ENCODE measurements at regions not wholly inside any gene's neighbourhood (a gene's known extent, or its start where the extent isn't known, plus 50 kb on each side); places are given as distances from the start of the nearest gene placed in this dataset.

DNA sequence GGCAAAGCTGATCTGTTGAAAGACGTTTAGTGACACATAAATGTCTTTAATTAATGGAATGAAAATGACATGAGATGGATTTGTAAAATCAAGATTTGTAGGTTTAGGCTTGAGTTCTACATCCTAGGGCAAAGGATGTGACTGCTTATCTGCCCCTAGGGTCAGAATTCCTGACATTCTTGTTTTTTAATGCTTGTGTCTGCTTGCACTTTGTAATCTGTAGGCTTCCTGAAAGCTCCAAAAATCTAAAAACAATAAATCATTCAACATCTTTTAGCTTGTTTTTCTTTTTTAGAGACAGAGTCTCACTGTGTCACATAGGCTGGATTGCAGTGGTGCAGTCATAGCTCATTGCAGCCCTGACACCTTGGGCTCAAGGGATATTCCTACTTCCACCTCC lies 107.9 kb upstream of the MLIP start:
- TF ChIP-seq POLR2AphosphoS5 (IDR thresholded peaks at IDR 0.05; ENCODE audit: low read depth, low read length), result no peak
- TF ChIP-seq, protein P1, sequence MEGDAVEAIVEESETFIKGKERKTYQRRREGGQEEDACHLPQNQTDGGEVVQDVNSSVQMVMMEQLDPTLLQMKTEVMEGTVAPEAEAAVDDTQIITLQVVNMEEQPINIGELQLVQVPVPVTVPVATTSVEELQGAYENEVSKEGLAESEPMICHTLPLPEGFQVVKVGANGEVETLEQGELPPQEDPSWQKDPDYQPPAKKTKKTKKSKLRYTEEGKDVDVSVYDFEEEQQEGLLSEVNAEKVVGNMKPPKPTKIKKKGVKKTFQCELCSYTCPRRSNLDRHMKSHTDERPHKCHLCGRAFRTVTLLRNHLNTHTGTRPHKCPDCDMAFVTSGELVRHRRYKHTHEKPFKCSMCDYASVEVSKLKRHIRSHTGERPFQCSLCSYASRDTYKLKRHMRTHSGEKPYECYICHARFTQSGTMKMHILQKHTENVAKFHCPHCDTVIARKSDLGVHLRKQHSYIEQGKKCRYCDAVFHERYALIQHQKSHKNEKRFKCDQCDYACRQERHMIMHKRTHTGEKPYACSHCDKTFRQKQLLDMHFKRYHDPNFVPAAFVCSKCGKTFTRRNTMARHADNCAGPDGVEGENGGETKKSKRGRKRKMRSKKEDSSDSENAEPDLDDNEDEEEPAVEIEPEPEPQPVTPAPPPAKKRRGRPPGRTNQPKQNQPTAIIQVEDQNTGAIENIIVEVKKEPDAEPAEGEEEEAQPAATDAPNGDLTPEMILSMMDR (IDR thresholded peaks at IDR 0.05 in 2 of 3, conservative IDR thresholded peaks at IDR 0.05 in 1 of 3; ENCODE audit: borderline replicate concordance in 1 of 3, insufficient read depth in 1 of 3, low read depth in 2 of 3, low read length in 2 of 3), result no peak
- no peak for TF ChIP-seq CEBPB (IDR thresholded peaks at IDR 0.05; ENCODE audit: low read depth)
- no peak for TF ChIP-seq CBX3 (IDR thresholded peaks at IDR 0.05; ENCODE audit: low read depth)
- TF ChIP-seq, protein P2, sequence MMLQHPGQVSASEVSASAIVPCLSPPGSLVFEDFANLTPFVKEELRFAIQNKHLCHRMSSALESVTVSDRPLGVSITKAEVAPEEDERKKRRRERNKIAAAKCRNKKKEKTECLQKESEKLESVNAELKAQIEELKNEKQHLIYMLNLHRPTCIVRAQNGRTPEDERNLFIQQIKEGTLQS (IDR thresholded peaks at IDR 0.05), result no peak
- no peak for TF ChIP-seq EZH2 (IDR thresholded peaks at IDR 0.05)
- TF ChIP-seq, protein P3, sequence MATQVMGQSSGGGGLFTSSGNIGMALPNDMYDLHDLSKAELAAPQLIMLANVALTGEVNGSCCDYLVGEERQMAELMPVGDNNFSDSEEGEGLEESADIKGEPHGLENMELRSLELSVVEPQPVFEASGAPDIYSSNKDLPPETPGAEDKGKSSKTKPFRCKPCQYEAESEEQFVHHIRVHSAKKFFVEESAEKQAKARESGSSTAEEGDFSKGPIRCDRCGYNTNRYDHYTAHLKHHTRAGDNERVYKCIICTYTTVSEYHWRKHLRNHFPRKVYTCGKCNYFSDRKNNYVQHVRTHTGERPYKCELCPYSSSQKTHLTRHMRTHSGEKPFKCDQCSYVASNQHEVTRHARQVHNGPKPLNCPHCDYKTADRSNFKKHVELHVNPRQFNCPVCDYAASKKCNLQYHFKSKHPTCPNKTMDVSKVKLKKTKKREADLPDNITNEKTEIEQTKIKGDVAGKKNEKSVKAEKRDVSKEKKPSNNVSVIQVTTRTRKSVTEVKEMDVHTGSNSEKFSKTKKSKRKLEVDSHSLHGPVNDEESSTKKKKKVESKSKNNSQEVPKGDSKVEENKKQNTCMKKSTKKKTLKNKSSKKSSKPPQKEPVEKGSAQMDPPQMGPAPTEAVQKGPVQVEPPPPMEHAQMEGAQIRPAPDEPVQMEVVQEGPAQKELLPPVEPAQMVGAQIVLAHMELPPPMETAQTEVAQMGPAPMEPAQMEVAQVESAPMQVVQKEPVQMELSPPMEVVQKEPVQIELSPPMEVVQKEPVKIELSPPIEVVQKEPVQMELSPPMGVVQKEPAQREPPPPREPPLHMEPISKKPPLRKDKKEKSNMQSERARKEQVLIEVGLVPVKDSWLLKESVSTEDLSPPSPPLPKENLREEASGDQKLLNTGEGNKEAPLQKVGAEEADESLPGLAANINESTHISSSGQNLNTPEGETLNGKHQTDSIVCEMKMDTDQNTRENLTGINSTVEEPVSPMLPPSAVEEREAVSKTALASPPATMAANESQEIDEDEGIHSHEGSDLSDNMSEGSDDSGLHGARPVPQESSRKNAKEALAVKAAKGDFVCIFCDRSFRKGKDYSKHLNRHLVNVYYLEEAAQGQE (IDR thresholded peaks at IDR 0.05; ENCODE audit: low read depth), result no peak
- no peak for TF ChIP-seq ZNF274 (IDR thresholded peaks at IDR 0.05; ENCODE audit: low read depth, low read length)
- TF ChIP-seq YY1 (IDR thresholded peaks at IDR 0.05; ENCODE audit: extremely low read depth, insufficient replicate concordance, low read depth, low read length), result no peak
- no peak for TF ChIP-seq POLR2A (IDR thresholded peaks at IDR 0.05; ENCODE audit: borderline replicate concordance, extremely low read depth, insufficient read depth, insufficient read length)
- no peak for TF ChIP-seq SRF (IDR thresholded peaks at IDR 0.05; ENCODE audit: low read depth)
